Neuronal stem cell (in vitro differentiated cells): ENCODE measurements at regions not wholly inside any gene's neighbourhood (a gene's known extent, or its start where the extent isn't known, plus 50 kb on each side); places are given as distances from the start of the nearest gene placed in this dataset.

Experiments
- DNase-seq: peaks from one replicate; pipeline ENCODE4 v3.0.0-alpha.2; 2013; ENCODE audit warnings: low spot score
- H2AFZ ChIP-seq: one replicate; pipeline ENCODE4 v1.6.1; 2013; ENCODE audit warnings: mild to moderate bottlenecking, low read length, inconsistent platforms
- H2AK5ac ChIP-seq: 2 replicates; pipeline ENCODE4 v1.6.1; 2013; ENCODE audit warnings: low read depth, mild to moderate bottlenecking, inconsistent platforms, low read length, moderate library complexity, mixed read lengths
- H2BK120ac ChIP-seq: 2 replicates; pipeline ENCODE4 v1.6.1; 2013; ENCODE audit warnings: low read depth, mild to moderate bottlenecking, inconsistent platforms, low read length, moderate library complexity, mixed read lengths
- H2BK12ac ChIP-seq: one replicate; pipeline ENCODE4 v1.6.1; 2013; ENCODE audit warnings: low read length, inconsistent platforms
- H2BK15ac ChIP-seq: 2 replicates; pipeline ENCODE4 v1.6.1; 2013; ENCODE audit warnings: mild to moderate bottlenecking, low read length, inconsistent platforms, mixed read lengths
- H2BK5ac ChIP-seq: one replicate; pipeline ENCODE4 v1.6.1; 2013; ENCODE audit warnings: inconsistent platforms, mild to moderate bottlenecking, low read length, moderate library complexity
- H3K14ac ChIP-seq: one replicate; pipeline ENCODE4 v1.6.1; 2013; ENCODE audit warnings: low read length, inconsistent platforms
- H3K18ac ChIP-seq: 2 replicates; pipeline ENCODE4 v1.6.1; 2013; ENCODE audit warnings: low read length, inconsistent platforms
- H3K23ac ChIP-seq: 2 replicates; pipeline ENCODE4 v1.6.1; 2013; ENCODE audit warnings: low read depth, mild to moderate bottlenecking, mixed read lengths, low read length, inconsistent platforms; ENCODE audit not compliant: poor library complexity
- H3K27ac ChIP-seq: replicated peaks from 3 replicates; pipeline ENCODE4 v1.5.1; 2013; ENCODE audit warnings: low read length, inconsistent platforms
- H3K27me3 ChIP-seq, 3 experiments: 2 replicates each; pipeline ENCODE4 v1.6.1; 2013; ENCODE audit warnings: low read length in 3 of 3, mild to moderate bottlenecking in 2 of 3, inconsistent platforms in 1 of 3, low read depth in 1 of 3, mixed read lengths in 1 of 3, moderate library complexity in 1 of 3; ENCODE audit not compliant: control insufficient read depth in 3 of 3, insufficient read depth in 3 of 3
- H3K36me3 ChIP-seq, 2 donors: replicated peaks in 1 of 2; 2 replicates each; pipeline ENCODE4 v1.6.1; 2013; ENCODE audit warnings: low read length in 2 of 2; ENCODE audit not compliant: control insufficient read depth in 2 of 2, insufficient read depth in 2 of 2
- H3K4ac ChIP-seq: 2 replicates; pipeline ENCODE4 v1.6.1; 2013; ENCODE audit warnings: inconsistent platforms, mild to moderate bottlenecking, low read length, moderate library complexity
- H3K4me1 ChIP-seq, 2 donors: 1 replicate in 1 of 2; 2 replicates in 1 of 2; pipeline ENCODE4 v1.6.1; 2013; ENCODE audit warnings: low read length in 2 of 2, low read depth in 1 of 2; ENCODE audit not compliant: control insufficient read depth in 2 of 2, insufficient read depth in 1 of 2
- H3K4me2 ChIP-seq: one replicate; pipeline ENCODE4 v1.6.1; 2013; ENCODE audit warnings: mild to moderate bottlenecking, low read length, inconsistent platforms; ENCODE audit not compliant: insufficient read depth, poor library complexity, severe bottlenecking
- H3K4me3 ChIP-seq, 2 donors: 2 replicates each; pipeline ENCODE4 v1.5.1; 2013; ENCODE audit warnings: low read length in 2 of 2, mild to moderate bottlenecking in 2 of 2, inconsistent platforms in 1 of 2, moderate library complexity in 1 of 2
- H3K79me1 ChIP-seq: one replicate; pipeline ENCODE4 v1.6.1; 2013; ENCODE audit warnings: low read depth, mild to moderate bottlenecking, inconsistent platforms, low read length, moderate library complexity
- H3K9ac ChIP-seq: one replicate; pipeline ENCODE4 v1.6.1; 2013; ENCODE audit warnings: mild to moderate bottlenecking, low read depth, low read length, inconsistent platforms; ENCODE audit not compliant: poor library complexity
- H3K9me3 ChIP-seq, 2 donors: replicated peaks in 1 of 2; 2 replicates each; pipeline versions ENCODE3 to v1.6.1; 2013; ENCODE audit warnings: low read length in 2 of 2, mild to moderate bottlenecking in 2 of 2, inconsistent platforms in 1 of 2, low read depth in 1 of 2, mixed read lengths in 1 of 2, moderate library complexity in 1 of 2; ENCODE audit not compliant: control insufficient read depth in 2 of 2, insufficient read depth in 1 of 2
- H4K8ac ChIP-seq: one replicate; pipeline ENCODE4 v1.6.1; 2013; ENCODE audit warnings: low read depth, mild to moderate bottlenecking, inconsistent platforms, low read length, moderate library complexity
- H4K91ac ChIP-seq: one replicate; pipeline ENCODE4 v1.6.1; 2013; ENCODE audit warnings: low read length, low read depth, mild to moderate bottlenecking, inconsistent platforms; ENCODE audit not compliant: poor library complexity
- WGBS, 2 donors: extraction: QIAGEN DNeasy Blood & Tissue Kit; methylation state at CpG; one replicate each; pipeline ENCODE4 v1.1.7; 2013; ENCODE audit warnings: missing lambda C conversion rate in 2 of 2, mixed read lengths in 1 of 2; ENCODE audit not compliant: insufficient read length in 2 of 2, insufficient replicate concordance in 1 of 2; ENCODE audit errors: extremely low coverage in 2 of 2; 5-methylcytosine and 5-hydroxymethylcytosine counted together

- Histone ChIP-seq H3K27ac (no peak overlapping the region), H3K4me1 (no peaks in the 10 kb centered on the region), H2AK5ac (no peak overlapping the region), H4K91ac (no peak overlapping the region), H2BK120ac (no peak overlapping the region), H3K4me3 (no peak overlapping the region), H3K36me3 (no peaks in the 10 kb centered on the region), H3K9ac (no peak overlapping the region), H4K8ac (no peak overlapping the region), H3K79me1 (no peaks in the 10 kb centered on the region), H3K27me3 (no peaks in the 10 kb centered on the region), H2BK15ac (no peak overlapping the region), H3K23ac (no peak overlapping the region), H2BK5ac (no peak overlapping the region), H2AFZ (no peak overlapping the region), H3K14ac (no peak overlapping the region), H3K18ac (no peak overlapping the region), H3K9me3 (no peaks in the 10 kb centered on the region), H3K4ac (no peak overlapping the region), H3K4me2 (no peak overlapping the region), H2BK12ac (no peak overlapping the region)
- DNase-seq, result no peak
Observed at GRCh38 chr13:70580825-70581224, 472.6 kb upstream of the KLHL1 start.

- H3K36me3 ChIP-seq, result no peaks in the 10 kb centered on the region
- no peak overlapping the region for H2BK5ac ChIP-seq
- no peak overlapping the region for H2AFZ ChIP-seq
- H3K27me3 ChIP-seq, result no peaks in the 10 kb centered on the region
- H3K14ac ChIP-seq, result no peak overlapping the region
- no peak for DNase-seq
- H3K4ac ChIP-seq, result no peak overlapping the region
- no CpG with 5 or more reads among the region's 3 CpGs for WGBS, 2 donors
- H3K9me3 ChIP-seq, result no peaks in the 10 kb centered on the region
- H3K9ac ChIP-seq, result no peak overlapping the region
- H3K27ac ChIP-seq, result no peak overlapping the region
- H3K4me3 ChIP-seq, result no peak overlapping the region
- no peak overlapping the region for H2BK12ac ChIP-seq
- H2BK120ac ChIP-seq, result no peak overlapping the region
- H4K91ac ChIP-seq, result no peak overlapping the region
- no peaks in the 10 kb centered on the region for H3K79me1 ChIP-seq
- H3K4me1 ChIP-seq, result no peaks in the 10 kb centered on the region
- H2AK5ac ChIP-seq, result no peak overlapping the region
- H3K4me2 ChIP-seq, result no peak overlapping the region
- H3K23ac ChIP-seq, result no peak overlapping the region
- no peak overlapping the region for H3K18ac ChIP-seq
- H4K8ac ChIP-seq, result no peak overlapping the region
- H2BK15ac ChIP-seq, result no peak overlapping the region
Observed at GRCh38 chr13:70579941-70580340, 471.7 kb upstream of the KLHL1 start.

DNA sequence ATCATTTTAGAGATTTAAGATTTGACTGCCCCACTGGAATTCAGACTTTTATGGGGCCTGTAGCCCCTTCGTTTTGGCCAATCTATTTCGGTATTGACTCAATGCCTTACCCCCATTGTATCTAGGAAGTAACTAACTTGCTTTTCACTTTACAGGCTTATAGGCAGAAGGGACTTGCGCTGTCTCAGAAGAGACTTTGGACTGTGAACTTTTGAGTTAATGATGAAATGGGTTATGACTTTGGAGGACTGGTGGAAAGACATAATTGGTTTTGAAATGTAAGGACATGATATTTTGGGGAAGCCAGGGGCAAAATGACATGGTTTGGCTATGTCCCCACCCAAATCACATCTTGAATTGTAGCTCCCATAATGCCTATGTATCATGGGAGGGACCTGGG, 463.0 kb upstream of the KLHL1 start:
- Histone ChIP-seq H3K23ac (no peak overlapping the region), H3K4me1 (no peaks in the 10 kb centered on the region), H4K91ac (no peak overlapping the region), H2AFZ (no peak overlapping the region), H3K4me3 (no peak overlapping the region), H3K27ac (no peak overlapping the region), H2BK5ac (no peak overlapping the region), H2BK120ac (no peak overlapping the region), H3K4me2 (no peak overlapping the region), H3K9me3 (peaks cover 0 to 4% of the 10 kb centered on the region in 2 donors), H3K18ac (no peak overlapping the region), H4K8ac (no peak overlapping the region), H3K14ac (no peak overlapping the region), H3K27me3 (no peaks in the 10 kb centered on the region), H3K4ac (no peak overlapping the region), H2BK15ac (no peak overlapping the region), H3K9ac (no peak overlapping the region), H2BK12ac (no peak overlapping the region), H3K36me3 (no peaks in the 10 kb centered on the region), H3K79me1 (no peaks in the 10 kb centered on the region), H2AK5ac (no peak overlapping the region)
- no peak for DNase-seq
- no CpG with 5 or more reads among the region's 3 CpGs for WGBS, 2 donors

GRCh38 chr13:70568571-70568970, 460.3 kb upstream of the KLHL1 start:
- H3K79me1 ChIP-seq, result no peaks in the 10 kb centered on the region
- DNase-seq, result peak; percentile 20
- no peak overlapping the region for H3K9ac ChIP-seq

More at GRCh38 chr13:70568571-70568970, 460.3 kb upstream of the KLHL1 start:
- no peaks in the 10 kb centered on the region for H3K4me1 ChIP-seq
- no peak overlapping the region for H2AK5ac ChIP-seq
- no peak overlapping the region for H2BK120ac ChIP-seq
- no peaks in the 10 kb centered on the region for H3K27me3 ChIP-seq
- H3K36me3 ChIP-seq, result no peaks in the 10 kb centered on the region
- H2BK15ac ChIP-seq, result no peak overlapping the region
- no peak overlapping the region for H3K4me2 ChIP-seq
- no peak overlapping the region for H4K8ac ChIP-seq
- no peak overlapping the region for H2BK12ac ChIP-seq
- H3K14ac ChIP-seq, result no peak overlapping the region
- H2AFZ ChIP-seq, result no peak overlapping the region
- H4K91ac ChIP-seq, result no peak overlapping the region
- no peak overlapping the region for H3K4ac ChIP-seq
- no peak overlapping the region for H3K23ac ChIP-seq
- no peak overlapping the region for H3K18ac ChIP-seq
- no peak overlapping the region for H3K4me3 ChIP-seq
- no peaks in the 10 kb centered on the region for H3K9me3 ChIP-seq
- no peak overlapping the region for H3K27ac ChIP-seq
- H2BK5ac ChIP-seq, result no peak overlapping the region
- no CpG with 5 or more reads among the region's 1 CpG for WGBS, 2 donors
